CD14-positive monocyte (primary cell): ENCODE measurements at regions not wholly inside any gene's neighbourhood (a gene's known extent, or its start where the extent isn't known, plus 50 kb on each side); places are given as distances from the start of the nearest gene placed in this dataset.

Experiments
- DNase-seq, 3 donors: peaks; one replicate each; pipeline ENCODE4 v3.0.0-alpha.2; 2011 to 2022
- H2AFZ ChIP-seq: 2 replicates; pipeline ENCODE4 v1.6.0; 2012; ENCODE audit warnings: mild to moderate bottlenecking, low read depth, low read length, inconsistent platforms; ENCODE audit not compliant: insufficient read depth, poor library complexity, severe bottlenecking
- H3K27ac ChIP-seq, 2 donors: 1 replicate in 1 of 2; 2 replicates in 1 of 2; pipeline ENCODE4 v1.5.1; 2012 to 2013; ENCODE audit warnings: low read length in 2 of 2, control low read depth in 1 of 2, inconsistent platforms in 1 of 2, low read depth in 1 of 2, mild to moderate bottlenecking in 1 of 2
- H3K27me3 ChIP-seq, 2 donors: one replicate each; pipeline versions ENCODE4 v1.6.0 to v1.6.1; 2011 to 2013; ENCODE audit warnings: low read length in 2 of 2; ENCODE audit not compliant: control insufficient read depth in 2 of 2, insufficient read depth in 2 of 2
- H3K36me3 ChIP-seq, 2 donors: replicated peaks in 1 of 2; 1 replicate in 1 of 2; 2 replicates in 1 of 2; pipeline versions ENCODE4 v1.5.1 to v1.6.1; 2012 to 2013; ENCODE audit warnings: low read length in 2 of 2, control low read depth in 1 of 2, inconsistent platforms in 1 of 2, mild to moderate bottlenecking in 1 of 2; ENCODE audit not compliant: insufficient read depth in 2 of 2, control insufficient read depth in 1 of 2
- H3K4me1 ChIP-seq, 2 donors: 1 replicate in 1 of 2; 2 replicates in 1 of 2; pipeline versions ENCODE4 v1.5.1 to v1.6.1; 2012 to 2013; ENCODE audit warnings: low read length in 2 of 2, control low read depth in 1 of 2, inconsistent platforms in 1 of 2, mild to moderate bottlenecking in 1 of 2, moderate library complexity in 1 of 2; ENCODE audit not compliant: insufficient read depth in 2 of 2, control insufficient read depth in 1 of 2
- H3K4me2 ChIP-seq: replicated peaks from 2 replicates; pipeline ENCODE3; 2012; ENCODE audit warnings: low read length, moderate library complexity, mild to moderate bottlenecking; ENCODE audit not compliant: poor library complexity, severe bottlenecking; ENCODE audit errors: extremely low read depth
- H3K4me3 ChIP-seq, 3 experiments: fragments of 200-600 bp in 1 of 3; sonication (generic) in 1 of 3; replicated peaks in 1 of 3; 1 replicate in 2 of 3; 2 replicates in 1 of 3; pipeline ENCODE4 v1.5.1; 2011 to 2013; ENCODE audit warnings: low read length in 3 of 3, mild to moderate bottlenecking in 3 of 3, control low read depth in 2 of 3, low read depth in 2 of 3, inconsistent platforms in 1 of 3, moderate library complexity in 1 of 3
- H3K79me2 ChIP-seq: 2 replicates; pipeline ENCODE4 v1.6.0; 2012; ENCODE audit warnings: mild to moderate bottlenecking, control low read depth, inconsistent platforms, low read length, moderate library complexity; ENCODE audit not compliant: insufficient read depth
- H3K9ac ChIP-seq: 2 replicates; pipeline ENCODE4 v1.6.0; 2017; ENCODE audit warnings: low read length, mild to moderate bottlenecking; ENCODE audit not compliant: insufficient read depth, poor library complexity, severe bottlenecking
- H3K9me3 ChIP-seq, 2 donors: replicated peaks in 1 of 2; 1 replicate in 1 of 2; 2 replicates in 1 of 2; pipeline versions ENCODE4 v1.5.1 to v1.6.1; 2012 to 2013; ENCODE audit warnings: low read length in 2 of 2, control low read depth in 1 of 2; ENCODE audit not compliant: control insufficient read depth in 1 of 2, insufficient read depth in 1 of 2
- H4K20me1 ChIP-seq: 2 replicates; pipeline ENCODE4 v1.6.0; 2012; ENCODE audit warnings: mild to moderate bottlenecking, low read length, control low read depth, moderate library complexity; ENCODE audit not compliant: insufficient read depth
- H3K27ac Mint-ChIP-seq, 7 donors: one replicate each; pipeline ENCODE4 v1.8.0; 2020; ENCODE audit warnings: mild to moderate bottlenecking in 7 of 7, mixed read lengths in 7 of 7, moderate library complexity in 6 of 7, inconsistent platforms in 2 of 7
- H3K27me3 Mint-ChIP-seq, 3 donors: one replicate each; pipeline ENCODE4 v1.8.0; 2021 to 2022; ENCODE audit warnings: low read depth in 3 of 3, mild to moderate bottlenecking in 3 of 3, mixed read lengths in 3 of 3, moderate library complexity in 3 of 3, inconsistent platforms in 1 of 3
- H3K36me3 Mint-ChIP-seq, 2 donors: one replicate each; pipeline ENCODE4 v1.8.0; 2020; ENCODE audit warnings: mixed read lengths in 2 of 2, inconsistent platforms in 1 of 2, mild to moderate bottlenecking in 1 of 2
- H3K4me1 Mint-ChIP-seq: one replicate; pipeline ENCODE4 v1.8.0; 2020; ENCODE audit warnings: mild to moderate bottlenecking, mixed read lengths
- H3K4me3 Mint-ChIP-seq, 2 donors: one replicate each; pipeline ENCODE4 v1.8.0; 2020; ENCODE audit warnings: mild to moderate bottlenecking in 2 of 2, mixed read lengths in 2 of 2, moderate library complexity in 1 of 2
- H3K9me3 Mint-ChIP-seq, 7 donors: one replicate each; pipeline ENCODE4 v1.8.0; 2020 to 2022; ENCODE audit warnings: mixed read lengths in 7 of 7, mild to moderate bottlenecking in 6 of 7, moderate library complexity in 6 of 7, inconsistent platforms in 2 of 7
- CTCF ChIP-seq: fragments of 200-600 bp; IDR thresholded peaks from one replicate; pipeline ENCODE4 v1.8.0; 2022; ENCODE audit warnings: antibody characterized with exemption, mild to moderate bottlenecking
- WGBS: methylation state at CpG from one replicate; pipeline ENCODE4 v1.1.5; 2013; ENCODE audit warnings: missing lambda C conversion rate; ENCODE audit not compliant: insufficient coverage; 5-methylcytosine and 5-hydroxymethylcytosine counted together
- intact Hi-C, 2 donors: fragments of 100-400 bp; cut with micrococcal nuclease; formaldehyde crosslinking; loops; one replicate each; pipeline versions ENCODE4 v1.15.0 to v1.15.1; 2023

GRCh38 chr6:137783710-137784109 lies 83.3 kb upstream of the TNFAIP3 start:
- peaks cover 10 to 13% of the 10 kb centered on the region in 2 donors for H3K4me1 ChIP-seq
- H3K9me3 ChIP-seq, result no peaks in the 10 kb centered on the region
- Mint-ChIP-seq H3K27me3 (peaks cover 0 to 2% (median 2%) of the 10 kb centered on the region in 3 donors), H3K4me1 (peaks cover 17% of the 10 kb centered on the region), H3K9me3 (no peaks in the 10 kb centered on the region), H3K4me3 (no peak overlapping the region), H3K27ac (no peak overlapping the region), H3K36me3 (no peaks in the 10 kb centered on the region)
- no peaks in the 10 kb centered on the region for H3K36me3 ChIP-seq
- H3K79me2 ChIP-seq, result no peaks in the 10 kb centered on the region
- no peak for DNase-seq
- WGBS, result no CpG with 5 or more reads among the region's 1 CpG
- intact Hi-C loops, result no loop called here
- no peak overlapping the region for H3K27ac ChIP-seq
- TF ChIP-seq CTCF, result no peak
- H3K4me3 ChIP-seq, result no peak overlapping the region
- H4K20me1 ChIP-seq, result no peaks in the 10 kb centered on the region
- no peaks in the 10 kb centered on the region for H3K27me3 ChIP-seq
- H3K4me2 ChIP-seq, result no peak overlapping the region
- H2AFZ ChIP-seq, result no peak overlapping the region
- H3K9ac ChIP-seq, result no peak overlapping the region

- Histone ChIP-seq H3K27ac (no peak overlapping the region), H3K4me2 (no peak overlapping the region), H3K4me3 (no peak overlapping the region), H3K4me1 (peaks cover 13 to 16% of the 10 kb centered on the region in 2 donors), H3K79me2 (no peaks in the 10 kb centered on the region), H3K36me3 (no peaks in the 10 kb centered on the region), H2AFZ (no peak overlapping the region), H3K9me3 (no peaks in the 10 kb centered on the region), H4K20me1 (no peaks in the 10 kb centered on the region), H3K27me3 (no peaks in the 10 kb centered on the region), H3K9ac (no peak overlapping the region)
- TF ChIP-seq CTCF, result no peak
- Mint-ChIP-seq H3K9me3 (peaks cover 0 to 2% (median 0%) of the 10 kb centered on the region in 7 donors), H3K27me3 (peaks cover 0 to 5% (median 2%) of the 10 kb centered on the region in 3 donors), H3K4me1 (peaks cover 19% of the 10 kb centered on the region), H3K27ac (no peak overlapping the region), H3K36me3 (no peaks in the 10 kb centered on the region), H3K4me3 (no peak overlapping the region)
- no peak for DNase-seq
- intact Hi-C loops, result no loop called here
- WGBS, result no CpG with 5 or more reads among the region's 1 CpG
Measured at GRCh38 chr6:137784583-137784982, 82.5 kb upstream of the TNFAIP3 start.
